ENCODE measurements at regions not wholly inside any gene's neighbourhood (a gene's known extent, or its start where the extent isn't known, plus 50 kb on each side); places are given as distances from the start of the nearest gene placed in this dataset.
"Not testable (repeated sequence)": the region's sequence is repeated elsewhere in the genome, so short reads cannot be mapped to it uniquely, and the experiment has no call there.

GRCh38 chr6:147651-148050 is 144.6 kb upstream of the DUSP22 start:
- H3K9me3 ChIP-seq; H3K27ac ChIP-seq; H3K36me3 ChIP-seq; intact Hi-C loops (cut with DNase I); H3K4me1 ChIP-seq; DNase-seq; H3K4me3 ChIP-seq: not testable (repeated sequence)
- peaks cover 0 to 16% (median 0%) of the 10 kb centered on the region in 4 donors for H3K27me3 ChIP-seq
- WGBS, 2 donors, result no CpG with 5 or more reads among the region's 5 CpGs

GRCh38 chr6:148051-148984 is 144.0 kb upstream of the DUSP22 start:
- peak in 4 of 6 experiments; percentile 14 to 59 (median 17) for TF ChIP-seq CTCF (IDR thresholded peaks at IDR 0.05)
- 60 to 91% methylated on average over 2 to 18 of the region's 61 CpGs for WGBS, 2 donors
- H3K36me3 ChIP-seq; H3K4me1 ChIP-seq; intact Hi-C loops (cut with DNase I); H3K9me3 ChIP-seq; H3K4me3 ChIP-seq; DNase-seq; H3K27ac ChIP-seq: not testable (repeated sequence)
- H3K27me3 ChIP-seq, result peaks cover 0 to 22% (median 0%) of the 10 kb centered on the region in 4 donors

GRCh38 chr6:150147-150546 is 142.1 kb upstream of the DUSP22 start:
- H3K27me3 ChIP-seq, result peaks cover 0 to 37% (median 0%) of the 10 kb centered on the region in 4 donors
- intact Hi-C loops (cut with DNase I); H3K9me3 ChIP-seq; H3K27ac ChIP-seq; H3K4me1 ChIP-seq; H3K36me3 ChIP-seq; H3K4me3 ChIP-seq; DNase-seq: not testable (repeated sequence)
- WGBS, 2 donors, result 27 to 52% methylated on average over 1 of the region's 1 CpG

- intact Hi-C loops (cut with DNase I); H3K27ac ChIP-seq; DNase-seq; H3K4me3 ChIP-seq; H3K36me3 ChIP-seq; H3K4me1 ChIP-seq; H3K9me3 ChIP-seq: not testable (repeated sequence)
- WGBS, 2 donors, result 64 to 70% methylated on average over 3 of the region's 3 CpGs
- peaks cover 0 to 59% (median 0%) of the 10 kb centered on the region in 4 donors for H3K27me3 ChIP-seq
Measured at GRCh38 chr6:152436-152835, 139.9 kb upstream of the DUSP22 start.

- intact Hi-C loops (cut with DNase I); H3K4me3 ChIP-seq; H3K4me1 ChIP-seq; DNase-seq; H3K27ac ChIP-seq; H3K36me3 ChIP-seq; H3K9me3 ChIP-seq: not testable (repeated sequence)
- 3 to 13% methylated on average over 2 of the region's 2 CpGs for WGBS, 2 donors
- peaks cover 0 to 63% (median 0%) of the 10 kb centered on the region in 4 donors for H3K27me3 ChIP-seq
Measured at GRCh38 chr6:153026-153425, 139.3 kb upstream of the DUSP22 start.

GRCh38 chr6:153867-154266 is 138.4 kb upstream of the DUSP22 start:
- H3K9me3 ChIP-seq; H3K27ac ChIP-seq; intact Hi-C loops (cut with DNase I); H3K4me1 ChIP-seq; H3K36me3 ChIP-seq; H3K4me3 ChIP-seq; DNase-seq: not testable (repeated sequence)
- H3K27me3 ChIP-seq, result peaks cover 0 to 71% (median 0%) of the 10 kb centered on the region in 4 donors
- 64 to 66% methylated on average over 3 of the region's 3 CpGs for WGBS, 2 donors

- H3K4me3 ChIP-seq; DNase-seq; H3K9me3 ChIP-seq; H3K36me3 ChIP-seq; H3K4me1 ChIP-seq; intact Hi-C loops (cut with DNase I); H3K27ac ChIP-seq: not testable (repeated sequence)
- H3K27me3 ChIP-seq, result peaks cover 0 to 75% (median 0%) of the 10 kb centered on the region in 4 donors
- WGBS, 2 donors, result 42 to 56% methylated on average over 8 to 9 of the region's 9 CpGs
Measured at GRCh38 chr6:154321-155092, 137.8 kb upstream of the DUSP22 start.

- no peak for DNase-seq
- Histone ChIP-seq H3K4me1 (no peaks in the 10 kb centered on the region), H3K27ac (no peak overlapping the region), H3K36me3 (no peaks in the 10 kb centered on the region), H3K27me3 (peaks cover 0 to 81% (median 0%) of the 10 kb centered on the region in 4 donors), H3K9me3 (no peaks in the 10 kb centered on the region), H3K4me3 (no peak overlapping the region)
- WGBS, 2 donors, result 47 to 53% methylated on average over 3 to 5 of the region's 5 CpGs
- TF ChIP-seq CTCF (IDR thresholded peaks at IDR 0.05) (no peak), POLR2A (IDR thresholded peaks at IDR 0.05) (no peak)
- intact Hi-C loops (cut with DNase I), result no loop called here
Measured at GRCh38 chr6:156010-156409, 136.3 kb upstream of the DUSP22 start.

- WGBS, 2 donors, result 71 to 90% methylated on average over 4 of the region's 4 CpGs
- DNase-seq; intact Hi-C loops (cut with DNase I); H3K9me3 ChIP-seq; H3K4me3 ChIP-seq; H3K36me3 ChIP-seq; H3K4me1 ChIP-seq; H3K27ac ChIP-seq: not testable (repeated sequence)
- H3K27me3 ChIP-seq, result peaks cover 0 to 78% (median 0%) of the 10 kb centered on the region in 4 donors
Measured at GRCh38 chr6:156441-157140, 135.7 kb upstream of the DUSP22 start.

- DNase-seq; H3K27ac ChIP-seq; H3K36me3 ChIP-seq; H3K9me3 ChIP-seq; intact Hi-C loops (cut with DNase I); H3K4me1 ChIP-seq; H3K4me3 ChIP-seq: not testable (repeated sequence)
- 14 to 15% methylated on average over 4 of the region's 4 CpGs for WGBS, 2 donors
- peaks cover 0 to 75% (median 0%) of the 10 kb centered on the region in 4 donors for H3K27me3 ChIP-seq
Measured at GRCh38 chr6:157176-157575, 135.1 kb upstream of the DUSP22 start.
